ENCODE measurements at regions not wholly inside any gene's neighbourhood (a gene's known extent, or its start where the extent isn't known, plus 50 kb on each side); places are given as distances from the start of the nearest gene placed in this dataset.

GRCh38 chr15:38154255-38154654, 98.4 kb upstream of the SPRED1 start:
- no peak for TF ChIP-seq GATA2 (IDR thresholded peaks at IDR 0.05; ENCODE audit: low read depth, low read length)
- TF ChIP-seq GATA3 (IDR thresholded peaks at IDR 0.05; ENCODE audit: low read depth, low read length) = no peak
